ENCODE measurements at regions not wholly inside any gene's neighbourhood (a gene's known extent, or its start where the extent isn't known, plus 50 kb on each side); places are given as distances from the start of the nearest gene placed in this dataset.

- H3K27ac Mint-ChIP-seq, result no peak overlapping the region
- H3K36me3 Mint-ChIP-seq, result no peaks in the 10 kb centered on the region
- no peaks in the 10 kb centered on the region for H3K4me1 Mint-ChIP-seq (ENCODE audit: unreplicated experiment)
- DNase-seq (ENCODE audit: extremely low spot score, unreplicated experiment), result no peak
- H3K27me3 Mint-ChIP-seq, result peaks cover 13% of the 10 kb centered on the region
- H3K4me3 Mint-ChIP-seq, result no peak overlapping the region
- TF ChIP-seq CTCF (conservative IDR thresholded peaks at IDR 0.05), result no peak
- peaks cover 4% of the 10 kb centered on the region for H3K9me3 Mint-ChIP-seq
Observed at GRCh38 chr20:24366336-24367004, 103.0 kb upstream of the SYNDIG1 start.

GRCh38 chr20:24365670-24366069 is 103.8 kb upstream of the SYNDIG1 start:
- no peak overlapping the region for H3K27ac Mint-ChIP-seq
- H3K4me1 Mint-ChIP-seq (ENCODE audit: unreplicated experiment), result no peaks in the 10 kb centered on the region
- peaks cover 13% of the 10 kb centered on the region for H3K27me3 Mint-ChIP-seq
- peaks cover 4% of the 10 kb centered on the region for H3K9me3 Mint-ChIP-seq
- H3K36me3 Mint-ChIP-seq, result no peaks in the 10 kb centered on the region
- no peak for DNase-seq (ENCODE audit: extremely low spot score, unreplicated experiment)
- no peak for TF ChIP-seq CTCF (conservative IDR thresholded peaks at IDR 0.05)
- no peak overlapping the region for H3K4me3 Mint-ChIP-seq

- Mint-ChIP-seq H3K27me3 (peaks cover 22% of the 10 kb centered on the region), H3K9me3 (peaks cover 4% of the 10 kb centered on the region), H3K4me1 (ENCODE audit: unreplicated experiment) (no peaks in the 10 kb centered on the region), H3K27ac (no peak overlapping the region), H3K36me3 (no peaks in the 10 kb centered on the region), H3K4me3 (no peak overlapping the region)
- TF ChIP-seq CTCF (conservative IDR thresholded peaks at IDR 0.05), result no peak
- no peak for DNase-seq (ENCODE audit: extremely low spot score, unreplicated experiment)
Observed at GRCh38 chr20:24364482-24364881, 104.9 kb upstream of the SYNDIG1 start.

GRCh38 chr20:24363031-24363430 is 106.4 kb upstream of the SYNDIG1 start:
- Mint-ChIP-seq H3K4me3 (no peak overlapping the region), H3K27ac (no peak overlapping the region), H3K36me3 (no peaks in the 10 kb centered on the region), H3K27me3 (peaks cover 23% of the 10 kb centered on the region), H3K9me3 (peaks cover 4% of the 10 kb centered on the region), H3K4me1 (ENCODE audit: unreplicated experiment) (peaks cover under 1% of the 10 kb centered on the region)
- no peak for DNase-seq (ENCODE audit: extremely low spot score, unreplicated experiment)
- TF ChIP-seq CTCF (conservative IDR thresholded peaks at IDR 0.05), result no peak

DNA sequence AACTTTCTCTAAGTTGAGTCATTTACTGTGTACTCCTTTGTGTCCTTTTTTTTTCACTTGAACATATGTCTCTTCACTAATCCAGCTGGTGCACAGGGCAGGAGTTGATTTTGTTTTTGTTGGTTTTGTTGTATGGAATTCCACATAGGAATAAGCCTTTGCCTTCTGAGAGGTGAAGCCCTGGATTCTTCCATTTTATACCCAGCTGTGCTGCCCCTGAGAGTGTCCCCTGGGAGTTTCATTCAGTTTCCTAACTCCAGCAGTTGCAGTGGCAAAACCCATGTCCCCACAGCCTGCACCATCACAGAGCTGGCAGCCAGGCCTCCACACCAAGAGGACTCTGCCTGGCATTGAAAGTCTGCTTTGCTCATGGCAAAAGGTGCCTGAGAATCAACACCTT is 107.3 kb upstream of the SYNDIG1 start:
- DNase-seq (ENCODE audit: extremely low spot score, unreplicated experiment), result no peak
- no peak for TF ChIP-seq CTCF (conservative IDR thresholded peaks at IDR 0.05)
- Mint-ChIP-seq H3K27me3 (peaks cover 26% of the 10 kb centered on the region), H3K27ac (no peak overlapping the region), H3K36me3 (no peaks in the 10 kb centered on the region), H3K4me3 (no peak overlapping the region), H3K4me1 (ENCODE audit: unreplicated experiment) (peaks cover 10% of the 10 kb centered on the region), H3K9me3 (peaks cover 4% of the 10 kb centered on the region)
